K562 (cell line): ENCODE measurements at regions not wholly inside any gene's neighbourhood (a gene's known extent, or its start where the extent isn't known, plus 50 kb on each side); places are given as distances from the start of the nearest gene placed in this dataset.

Source experiments
- ATAC-seq: fragments of 200-7000 bp; cut with Tn5 transposase; 3 replicates; pipeline ENCODE4 v1.9.1; 2020; ENCODE audit warnings: moderate library complexity
- BruUV-seq: library from RNA; stranded (reverse); fragments of 400-500 nt; replicated peaks from 2 replicates; lab custom pipeline; 2021; lab: Mats Ljungman, UMichigan
- CTCF ChIA-PET: fragments of 300-600 bp; formaldehyde crosslinking; extraction: SDS; loops from one replicate; lab custom pipeline; 2021; ENCODE audit warnings: low intra/inter-chr PET ratio; lab: Yijun Ruan, JAX
- POLR2A ChIA-PET: fragments of 300-600, 350-650 bp; sonication (Branson Sonifier 250); formaldehyde crosslinking; extraction: SDS; loops from one replicate; lab custom pipeline; 2021; ENCODE audit warnings: antibody characterized with exemption, inconsistent platforms; lab: Yijun Ruan, JAX
- DNase-seq, 4 experiments: peaks; one replicate each; pipeline versions ENCODE4 v3.0.0 to v3.0.0-alpha.2; 2011 to 2018; ENCODE audit warnings: low spot score in 3 of 4, mixed read lengths in 3 of 4; ENCODE audit errors: extremely low read depth in 1 of 4
- FAIRE-seq: peaks from 2 replicates; lab custom pipeline; 2011; peaks lifted over from hg19 to GRCh38; lab: Jason Lieb, UNC
- H2AFZ ChIP-seq: 2 replicates; pipeline ENCODE4 v1.6.0; 2011; ENCODE audit warnings: low read depth, low read length, control low read depth, inconsistent platforms
- H3K27ac ChIP-seq: fragments of 200-600 bp; 3 replicates; pipeline ENCODE4 v1.8.0; 2011; ENCODE audit warnings: low read depth, mild to moderate bottlenecking, control low read depth, inconsistent platforms, low read length, moderate library complexity, mixed read lengths; ENCODE audit errors: extremely low read depth
- H3K27me3 ChIP-seq, 2 experiments: fragments of 300-600 bp in 1 of 2; 2 replicates in 1 of 2; 3 replicates in 1 of 2; pipeline versions ENCODE4 v1.6.0 to v1.8.0; 2011; ENCODE audit warnings: inconsistent platforms in 2 of 2, low read length in 2 of 2, mild to moderate bottlenecking in 1 of 2, mixed read lengths in 1 of 2, moderate library complexity in 1 of 2; ENCODE audit not compliant: control insufficient read depth in 2 of 2, insufficient read depth in 2 of 2
- H3K36me3 ChIP-seq: fragments of 300-600 bp; 3 replicates; pipeline ENCODE4 v1.8.0; 2011; ENCODE audit warnings: mild to moderate bottlenecking, low read length, inconsistent platforms; ENCODE audit not compliant: control insufficient read depth, insufficient read depth
- H3K4me1 ChIP-seq, 2 experiments: fragments of 200-600 bp in 1 of 2; replicated peaks in 1 of 2; 2 replicates in 1 of 2; 3 replicates in 1 of 2; pipeline versions ENCODE4 v1.5.1 to v1.8.0; 2011; ENCODE audit warnings: inconsistent platforms in 2 of 2, low read length in 2 of 2, mild to moderate bottlenecking in 1 of 2, mixed read lengths in 1 of 2, moderate library complexity in 1 of 2; ENCODE audit not compliant: control insufficient read depth in 2 of 2, insufficient read depth in 2 of 2
- H3K4me2 ChIP-seq: 2 replicates; pipeline ENCODE4 v1.6.1; 2011; ENCODE audit warnings: low read length, control low read depth, inconsistent platforms, mixed read lengths; ENCODE audit not compliant: insufficient read depth
- H3K4me3 ChIP-seq: fragments of 200-600 bp; sonication (generic), shearing (Covaris generic); 2 replicates; pipeline ENCODE4 v1.5.1; 2016; ENCODE audit warnings: control low read depth, inconsistent platforms
- H3K79me2 ChIP-seq: fragments of 200-600 bp; 3 replicates; pipeline ENCODE4 v1.8.0; 2011; ENCODE audit warnings: low read length, inconsistent platforms; ENCODE audit not compliant: control insufficient read depth, insufficient read depth
- H3K9ac ChIP-seq, 2 experiments: 2 replicates each; pipeline versions ENCODE4 v1.6.0 to v1.6.1; 2011; ENCODE audit warnings: low read depth in 2 of 2, low read length in 2 of 2, control low read depth in 1 of 2, inconsistent platforms in 1 of 2, mild to moderate bottlenecking in 1 of 2, mixed read lengths in 1 of 2; ENCODE audit not compliant: insufficient read depth in 1 of 2
- H3K9me1 ChIP-seq: one replicate; pipeline ENCODE4 v1.6.0; 2011; ENCODE audit warnings: inconsistent platforms, mild to moderate bottlenecking, low read length, moderate library complexity; ENCODE audit not compliant: control insufficient read depth, insufficient read depth
- H3K9me3 ChIP-seq: replicated peaks from 2 replicates; pipeline ENCODE4 v1.5.1; 2011; ENCODE audit warnings: low read depth, low read length, inconsistent platforms; ENCODE audit not compliant: control insufficient read depth, insufficient read depth
- H4K20me1 ChIP-seq: replicated peaks from 2 replicates; pipeline ENCODE4 v1.6.1; 2011; ENCODE audit warnings: low read length, inconsistent platforms, mixed read lengths; ENCODE audit not compliant: control insufficient read depth, insufficient read depth
- ARNT ChIP-seq, 2 experiments: fragments of 450-650 bp; IDR thresholded peaks; 2 replicates each; pipeline ENCODE4 v1.6.1; 2016; ENCODE audit warnings: mild to moderate bottlenecking in 1 of 2
- KLF6 ChIP-seq: fragments of 250-450 bp; sonication (Bioruptor Pico); IDR thresholded peaks from 2 replicates; pipeline ENCODE4 v1.4.0; 2020; ENCODE audit warnings: mild to moderate bottlenecking, moderate library complexity, borderline replicate concordance
- MBD1 ChIP-seq: fragments of 250-450 bp; sonication (Bioruptor Pico); IDR thresholded peaks from 2 replicates; pipeline ENCODE4 v1.8.0; 2022; ENCODE audit warnings: inconsistent platforms
- MCM7 ChIP-seq, 2 experiments: fragments of 450-650 bp; IDR thresholded peaks; 2 replicates each; pipeline ENCODE4 v1.6.1; 2016 to 2018
- ZKSCAN3 ChIP-seq: fragments of 250-450 bp; sonication (Bioruptor Pico); IDR thresholded peaks from 2 replicates; pipeline ENCODE4 v1.4.0; 2020
- ZNF239 ChIP-seq: fragments of 250-450 bp; sonication (Bioruptor Pico); IDR thresholded peaks from 2 replicates; pipeline ENCODE4 v1.4.0; 2020; ENCODE audit warnings: mild to moderate bottlenecking
- ZNF609 ChIP-seq: sonication (generic); formaldehyde crosslinking; IDR thresholded peaks from 2 replicates; pipeline ENCODE4 v1.8.1; 2023; ENCODE audit warnings: missing genetic modification reagents, mild to moderate bottlenecking, borderline replicate concordance
- WGBS: fragments of 100-300 bp; shearing (Covaris generic); methylation state at CpG from one replicate; pipeline ENCODE4 v1.1.6; 2016; ENCODE audit warnings: low coverage, mixed read lengths; ENCODE audit not compliant: insufficient coverage; ENCODE audit errors: missing lambda C conversion rate; 5-methylcytosine and 5-hydroxymethylcytosine counted together
- in situ Hi-C: fragments of 300-500 bp; cut with MboI; formaldehyde crosslinking; loops from 4 replicates; pipeline ENCODE4 v1.15.0; 2018; ENCODE audit warnings: inconsistent platforms, mixed read lengths
- intact Hi-C: fragments of 100-400 bp; cut with micrococcal nuclease; formaldehyde crosslinking; loops from 2 replicates; pipeline ENCODE4 v1.14.2; 2022
- TF ChIP-seq, protein P1 (sequence below), 2 experiments: fragments of 200-800 bp in 1 of 2; sonication (Bioruptor generic) in 1 of 2; sonication (generic) in 1 of 2; formaldehyde crosslinking in 1 of 2; IDR thresholded peaks in 1 of 2; conservative IDR thresholded peaks in 1 of 2; 2 replicates each; pipeline versions ENCODE4 v1.5.0 to v1.6.1; 2016 to 2020; ENCODE audit warnings: missing compliant biosample characterization in 1 of 2, missing genetic modification characterization in 1 of 2, missing genetic modification reagents in 1 of 2

DNA sequence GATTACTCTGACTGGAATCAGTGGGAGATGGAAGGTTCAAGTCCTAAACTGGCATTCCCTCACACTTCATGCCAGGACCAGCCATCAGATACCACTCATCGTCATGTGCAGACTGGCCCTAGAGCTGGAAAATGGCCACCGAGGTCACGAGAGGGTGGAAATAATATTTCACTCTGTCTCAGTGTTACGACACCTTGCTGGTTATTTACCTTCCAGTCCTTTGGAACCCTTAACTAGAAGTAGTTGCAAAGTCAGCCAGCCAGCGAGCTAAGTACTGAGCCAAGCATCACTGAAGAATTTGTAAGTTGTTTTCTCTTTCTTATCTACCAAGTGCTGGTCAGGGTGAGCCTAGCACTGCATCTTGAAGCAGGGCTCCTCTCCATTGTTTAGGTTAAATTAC, 309.9 kb upstream of the RASGRP1 start:
- H3K4me1 ChIP-seq, result no peaks in the 10 kb centered on the region
- H3K79me2 ChIP-seq, result no peaks in the 10 kb centered on the region
- DNase-seq (no peak), FAIRE-seq (no peak), ATAC-seq (no peak)
- TF ChIP-seq, protein P1, sequence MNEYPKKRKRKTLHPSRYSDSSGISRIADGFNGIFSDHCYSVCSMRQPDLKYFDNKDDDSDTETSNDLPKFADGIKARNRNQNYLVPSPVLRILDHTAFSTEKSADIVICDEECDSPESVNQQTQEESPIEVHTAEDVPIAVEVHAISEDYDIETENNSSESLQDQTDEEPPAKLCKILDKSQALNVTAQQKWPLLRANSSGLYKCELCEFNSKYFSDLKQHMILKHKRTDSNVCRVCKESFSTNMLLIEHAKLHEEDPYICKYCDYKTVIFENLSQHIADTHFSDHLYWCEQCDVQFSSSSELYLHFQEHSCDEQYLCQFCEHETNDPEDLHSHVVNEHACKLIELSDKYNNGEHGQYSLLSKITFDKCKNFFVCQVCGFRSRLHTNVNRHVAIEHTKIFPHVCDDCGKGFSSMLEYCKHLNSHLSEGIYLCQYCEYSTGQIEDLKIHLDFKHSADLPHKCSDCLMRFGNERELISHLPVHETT (CRISPR knock-in tag; conservative IDR thresholded peaks at IDR 0.05 in 1 of 2, IDR thresholded peaks at IDR 0.05 in 1 of 2), result no peak
- no peaks in the 10 kb centered on the region for H3K9me3 ChIP-seq
- intact Hi-C loops (no loop called here), in situ Hi-C loops (no loop called here)
- CTCF ChIA-PET, result no interaction called here
- H3K27ac ChIP-seq, result no peak overlapping the region
- BruUV-seq, result no TSS peak
- no peak overlapping the region for H3K4me3 ChIP-seq
- H3K27me3 ChIP-seq, result no peaks in the 10 kb centered on the region
- POLR2A ChIA-PET, result interaction anchor here (1.3 kb wide), 1 partner anchor 11 kb away, joined by 6 read pairs; no protein-coding TSS in a partner anchor
- H3K4me2 ChIP-seq, result no peak overlapping the region
- H3K36me3 ChIP-seq, result no peaks in the 10 kb centered on the region
- no peak overlapping the region for H3K9ac ChIP-seq
- H4K20me1 ChIP-seq, result no peaks in the 10 kb centered on the region
- no peak overlapping the region for H2AFZ ChIP-seq
- no peaks in the 10 kb centered on the region for H3K9me1 ChIP-seq
- WGBS, result 0% methylated on average over 5 of the region's 5 CpGs

DNA sequence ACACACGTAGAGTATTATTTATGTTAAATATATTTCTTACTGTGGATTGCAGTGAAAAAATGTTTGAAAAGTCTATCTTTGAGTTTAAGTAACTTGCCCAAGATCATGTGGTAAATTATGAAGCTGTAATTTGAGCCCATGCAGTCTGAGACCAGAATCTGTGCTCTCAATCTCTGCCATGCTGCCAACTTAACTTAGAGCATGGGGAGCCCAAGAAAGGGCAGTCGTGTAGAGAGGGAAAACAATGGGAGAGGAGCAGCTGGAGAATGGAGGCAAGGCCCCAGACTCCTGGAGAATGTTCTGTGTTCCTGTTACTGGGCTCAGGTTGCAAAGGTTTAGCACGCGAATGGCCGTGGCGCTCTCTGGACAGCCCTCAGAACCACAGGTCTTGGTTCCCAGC, 311.6 kb upstream of the RASGRP1 start:
- Histone ChIP-seq H2AFZ (no peak overlapping the region), H3K27me3 (no peaks in the 10 kb centered on the region), H3K36me3 (no peaks in the 10 kb centered on the region), H3K9me1 (no peaks in the 10 kb centered on the region), H3K27ac (no peak overlapping the region), H3K4me2 (no peak overlapping the region), H3K4me1 (no peaks in the 10 kb centered on the region), H3K4me3 (no peak overlapping the region), H3K79me2 (no peaks in the 10 kb centered on the region), H4K20me1 (no peaks in the 10 kb centered on the region), H3K9me3 (no peaks in the 10 kb centered on the region), H3K9ac (no peak overlapping the region)
- in situ Hi-C loops (no loop called here), intact Hi-C loops (no loop called here)
- ATAC-seq (no peak), DNase-seq (no peak), FAIRE-seq (no peak)
- ChIA-PET CTCF (no interaction called here), POLR2A (no interaction called here)
- 0% methylated on average over 6 of the region's 6 CpGs for WGBS
- BruUV-seq, result no TSS peak
- TF ChIP-seq ZNF239 (CRISPR knock-in tag), result no peak
- no peak for TF ChIP-seq ARNT (IDR thresholded peaks at IDR 0.05)
- TF ChIP-seq ZNF609 (CRISPR knock-in tag), result no peak
- no peak for TF ChIP-seq ZKSCAN3 (CRISPR knock-in tag)
- TF ChIP-seq MCM7 (IDR thresholded peaks at IDR 0.05), result no peak
- no peak for TF ChIP-seq KLF6 (CRISPR knock-in tag)
- TF ChIP-seq MBD1 (CRISPR knock-in tag), result no peak
